H1 (cell line): ENCODE measurements at regions not wholly inside any gene's neighbourhood (a gene's known extent, or its start where the extent isn't known, plus 50 kb on each side); places are given as distances from the start of the nearest gene placed in this dataset.

ENCODE experiments used
- NRF1 ChIP-seq: IDR thresholded peaks from 2 replicates; pipeline ENCODE4 v1.6.1; 2011; ENCODE audit warnings: mild to moderate bottlenecking, low read depth, low read length, improper control_type of control experiment
- SP4 ChIP-seq: IDR thresholded peaks from 2 replicates; pipeline ENCODE4 v1.6.1; 2012; ENCODE audit warnings: low read length, inconsistent platforms

DNA sequence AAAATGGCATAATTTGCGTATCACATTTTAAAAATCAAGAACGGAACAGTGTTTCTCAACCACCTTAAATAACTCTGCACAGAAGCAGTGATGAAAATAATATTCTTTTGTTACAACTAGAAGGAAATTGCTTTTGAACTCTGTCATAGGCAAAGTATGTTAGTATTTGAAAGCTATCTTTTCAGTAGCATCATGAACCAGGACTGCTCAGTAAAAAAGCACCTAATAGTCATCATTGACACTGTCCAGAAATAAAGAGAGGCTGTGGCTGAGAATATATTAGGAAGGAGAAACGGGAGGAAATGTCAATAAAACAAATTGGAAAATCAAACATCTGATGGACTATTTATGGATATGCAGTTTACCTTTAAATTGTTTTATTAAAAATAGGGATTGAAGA lies 237.2 kb upstream of the AKR1E2 start (continued):
- no peak for TF ChIP-seq SP4
- no peak for TF ChIP-seq NRF1
